HG03175 (cell line): ENCODE measurements at regions not wholly inside any gene's neighbourhood (a gene's known extent, or its start where the extent isn't known, plus 50 kb on each side); places are given as distances from the start of the nearest gene placed in this dataset.
"Not testable (repeated sequence)": the region's sequence is repeated elsewhere in the genome, so short reads cannot be mapped to it uniquely, and the experiment has no call there.

Experiments used
- ATAC-seq: cut with Tn5 transposase; IDR thresholded peaks from one replicate; pipeline ENCODE4 v1.9.1; 2021; ENCODE audit warnings: mild to moderate bottlenecking, moderate library complexity; ENCODE audit not compliant: unreplicated experiment

- ATAC-seq: no peak
Measured at GRCh38 chr13:59043016-59043415, 1120.7 kb downstream of the DIAPH3 start.

GRCh38 chr13:59047546-59047945 lies 1116.2 kb downstream of the DIAPH3 start:
- ATAC-seq: no peak

- no peak for ATAC-seq
Measured at GRCh38 chr13:59061621-59062020, 1102.1 kb downstream of the DIAPH3 start.

GRCh38 chr13:59064042-59064441 lies 1099.7 kb downstream of the DIAPH3 start:
- no peak for ATAC-seq

GRCh38 chr13:59076386-59076785 lies 1087.3 kb downstream of the DIAPH3 start:
- not testable (repeated sequence) for ATAC-seq

- ATAC-seq: no peak
Measured at GRCh38 chr13:59086147-59086546, 1077.6 kb downstream of the DIAPH3 start.

- no peak for ATAC-seq
Measured at GRCh38 chr13:59088716-59089115, 1075.0 kb downstream of the DIAPH3 start.

- ATAC-seq: no peak
Measured at GRCh38 chr13:59094181-59094580, 1069.5 kb downstream of the DIAPH3 start.

GRCh38 chr13:59099182-59099974 lies 1064.3 kb downstream of the DIAPH3 start:
- no peak for ATAC-seq

GRCh38 chr13:59103004-59103768 lies 1060.5 kb downstream of the DIAPH3 start:
- ATAC-seq: no peak

- ATAC-seq: no peak
Measured at GRCh38 chr13:59111751-59112171, 1052.0 kb downstream of the DIAPH3 start.

GRCh38 chr13:59112221-59112718 lies 1051.5 kb downstream of the DIAPH3 start:
- no peak for ATAC-seq

GRCh38 chr13:59119475-59119874 lies 1044.3 kb downstream of the DIAPH3 start:
- no peak for ATAC-seq

- ATAC-seq: no peak
Measured at GRCh38 chr13:59120297-59120843, 1043.4 kb downstream of the DIAPH3 start.

GRCh38 chr13:59121507-59121906 lies 1042.2 kb downstream of the DIAPH3 start:
- ATAC-seq: no peak

- ATAC-seq: no peak
Measured at GRCh38 chr13:59126474-59126873, 1037.3 kb downstream of the DIAPH3 start.

- no peak for ATAC-seq
Measured at GRCh38 chr13:59133903-59134302, 1029.8 kb downstream of the DIAPH3 start.

- no peak for ATAC-seq
Measured at GRCh38 chr13:59144700-59145099, 1019.0 kb downstream of the DIAPH3 start.

- no peak for ATAC-seq
Measured at GRCh38 chr13:59145381-59145780, 1018.3 kb downstream of the DIAPH3 start.

- no peak for ATAC-seq
Measured at GRCh38 chr13:59157181-59157580, 1006.5 kb downstream of the DIAPH3 start.

- no peak for ATAC-seq
Measured at GRCh38 chr13:59166174-59166573, 997.6 kb downstream of the DIAPH3 start.

GRCh38 chr13:59172076-59172475 lies 991.7 kb downstream of the DIAPH3 start:
- no peak for ATAC-seq
